DND-41 (cell line): ENCODE measurements at regions not wholly inside any gene's neighbourhood (a gene's known extent, or its start where the extent isn't known, plus 50 kb on each side); places are given as distances from the start of the nearest gene placed in this dataset.

Experiments
- EZH2 ChIP-seq: IDR thresholded peaks from 3 replicates; pipeline ENCODE4 v1.6.1; 2012; ENCODE audit warnings: borderline replicate concordance, low read depth, mild to moderate bottlenecking, moderate library complexity, low read length, inconsistent platforms; ENCODE audit not compliant: severe bottlenecking
- TF ChIP-seq, protein P1 (sequence below): IDR thresholded peaks from 2 replicates; pipeline ENCODE4 v1.5.1; 2012; ENCODE audit warnings: borderline replicate concordance, low read length, moderate library complexity, mild to moderate bottlenecking; ENCODE audit not compliant: poor library complexity, severe bottlenecking; ENCODE audit errors: extremely low read depth

DNA sequence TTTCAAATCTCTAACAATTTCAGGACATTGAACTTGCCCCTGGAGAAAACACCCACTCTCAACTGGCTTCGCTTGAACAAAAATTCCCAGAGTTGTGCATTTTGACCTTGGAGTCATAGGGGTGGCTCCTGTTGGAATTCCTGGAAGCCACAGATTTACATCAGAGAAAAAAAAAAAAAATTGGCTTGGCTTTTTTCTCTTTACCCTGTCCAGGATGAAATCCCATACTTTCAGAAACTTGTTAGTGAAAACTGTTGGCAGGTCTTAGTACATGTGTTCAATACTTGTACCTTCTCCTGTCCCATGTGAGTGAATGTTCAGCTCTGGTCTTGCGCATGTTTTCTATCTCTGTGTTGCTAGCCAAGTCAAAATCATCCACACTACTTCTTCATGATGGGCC, 228.8 kb downstream of the TGFB2 start:
- TF ChIP-seq, protein P1, sequence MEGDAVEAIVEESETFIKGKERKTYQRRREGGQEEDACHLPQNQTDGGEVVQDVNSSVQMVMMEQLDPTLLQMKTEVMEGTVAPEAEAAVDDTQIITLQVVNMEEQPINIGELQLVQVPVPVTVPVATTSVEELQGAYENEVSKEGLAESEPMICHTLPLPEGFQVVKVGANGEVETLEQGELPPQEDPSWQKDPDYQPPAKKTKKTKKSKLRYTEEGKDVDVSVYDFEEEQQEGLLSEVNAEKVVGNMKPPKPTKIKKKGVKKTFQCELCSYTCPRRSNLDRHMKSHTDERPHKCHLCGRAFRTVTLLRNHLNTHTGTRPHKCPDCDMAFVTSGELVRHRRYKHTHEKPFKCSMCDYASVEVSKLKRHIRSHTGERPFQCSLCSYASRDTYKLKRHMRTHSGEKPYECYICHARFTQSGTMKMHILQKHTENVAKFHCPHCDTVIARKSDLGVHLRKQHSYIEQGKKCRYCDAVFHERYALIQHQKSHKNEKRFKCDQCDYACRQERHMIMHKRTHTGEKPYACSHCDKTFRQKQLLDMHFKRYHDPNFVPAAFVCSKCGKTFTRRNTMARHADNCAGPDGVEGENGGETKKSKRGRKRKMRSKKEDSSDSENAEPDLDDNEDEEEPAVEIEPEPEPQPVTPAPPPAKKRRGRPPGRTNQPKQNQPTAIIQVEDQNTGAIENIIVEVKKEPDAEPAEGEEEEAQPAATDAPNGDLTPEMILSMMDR: no peak
- no peak for TF ChIP-seq EZH2
